HG02798 (cell line): ENCODE measurements at regions not wholly inside any gene's neighbourhood (a gene's known extent, or its start where the extent isn't known, plus 50 kb on each side); places are given as distances from the start of the nearest gene placed in this dataset.

ENCODE experiments used
- ATAC-seq: cut with Tn5 transposase; IDR thresholded peaks from one replicate; pipeline ENCODE4 v1.9.1; 2021; ENCODE audit warnings: mild to moderate bottlenecking; ENCODE audit not compliant: unreplicated experiment, poor library complexity

DNA sequence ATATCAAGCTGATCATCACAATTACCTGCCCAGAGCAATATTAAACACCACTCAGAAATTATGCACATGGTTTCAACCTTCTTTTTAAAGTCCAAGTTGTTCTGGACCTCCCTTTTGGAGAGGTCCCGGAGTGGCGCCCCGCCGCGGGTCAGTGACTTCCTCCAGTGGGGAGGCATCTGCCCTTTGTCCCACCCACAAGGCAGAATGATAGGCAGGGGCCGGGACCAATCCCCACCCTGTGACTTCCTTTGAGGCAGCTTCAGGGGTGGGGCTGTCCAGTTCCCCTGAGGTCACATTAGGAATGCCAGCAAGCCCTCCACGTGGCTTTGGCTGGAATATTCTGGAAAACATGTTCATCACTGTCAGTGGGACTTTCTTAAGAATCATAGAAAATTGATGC lies 207.0 kb downstream of the ANKRD60 start:
- no peak for ATAC-seq

DNA sequence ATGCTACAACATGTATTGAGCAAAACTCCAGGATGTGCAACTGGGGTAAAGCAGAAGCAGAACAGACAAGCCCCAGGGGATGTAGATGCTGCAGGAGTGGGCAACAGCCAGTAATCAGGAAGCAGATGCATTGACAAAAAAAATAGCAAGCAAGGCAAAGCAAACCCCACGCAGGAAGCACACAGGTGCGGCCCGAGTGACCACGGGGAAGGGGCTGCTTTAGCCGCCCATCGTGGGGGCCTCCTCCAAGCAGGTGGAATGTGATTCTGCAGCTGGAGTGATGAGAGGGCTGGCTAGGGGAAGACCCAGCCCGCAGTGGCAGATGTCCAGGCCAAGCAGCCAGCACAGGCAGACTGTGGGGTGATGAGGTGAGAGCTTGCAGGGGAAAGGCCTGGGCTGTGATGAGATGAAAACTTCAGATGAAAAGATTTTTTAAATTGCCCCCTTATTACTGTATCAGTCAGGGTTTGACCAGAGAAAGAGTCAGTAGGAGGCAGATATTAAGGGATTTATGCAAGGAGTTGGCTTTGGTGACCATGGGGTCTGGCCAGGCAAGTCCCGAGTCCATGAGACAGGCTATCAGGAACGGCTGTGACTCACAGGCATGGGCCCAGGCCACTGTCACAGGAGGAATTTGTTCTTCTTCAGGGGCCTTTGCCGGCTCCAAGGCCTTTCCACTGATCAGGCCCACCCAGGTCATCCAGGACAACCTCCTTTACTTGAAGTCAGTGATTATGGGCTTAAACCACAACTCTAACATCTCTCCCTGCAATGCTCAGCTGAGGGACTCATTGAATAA lies 207.6 kb downstream of the ANKRD60 start:
- ATAC-seq: no peak

DNA sequence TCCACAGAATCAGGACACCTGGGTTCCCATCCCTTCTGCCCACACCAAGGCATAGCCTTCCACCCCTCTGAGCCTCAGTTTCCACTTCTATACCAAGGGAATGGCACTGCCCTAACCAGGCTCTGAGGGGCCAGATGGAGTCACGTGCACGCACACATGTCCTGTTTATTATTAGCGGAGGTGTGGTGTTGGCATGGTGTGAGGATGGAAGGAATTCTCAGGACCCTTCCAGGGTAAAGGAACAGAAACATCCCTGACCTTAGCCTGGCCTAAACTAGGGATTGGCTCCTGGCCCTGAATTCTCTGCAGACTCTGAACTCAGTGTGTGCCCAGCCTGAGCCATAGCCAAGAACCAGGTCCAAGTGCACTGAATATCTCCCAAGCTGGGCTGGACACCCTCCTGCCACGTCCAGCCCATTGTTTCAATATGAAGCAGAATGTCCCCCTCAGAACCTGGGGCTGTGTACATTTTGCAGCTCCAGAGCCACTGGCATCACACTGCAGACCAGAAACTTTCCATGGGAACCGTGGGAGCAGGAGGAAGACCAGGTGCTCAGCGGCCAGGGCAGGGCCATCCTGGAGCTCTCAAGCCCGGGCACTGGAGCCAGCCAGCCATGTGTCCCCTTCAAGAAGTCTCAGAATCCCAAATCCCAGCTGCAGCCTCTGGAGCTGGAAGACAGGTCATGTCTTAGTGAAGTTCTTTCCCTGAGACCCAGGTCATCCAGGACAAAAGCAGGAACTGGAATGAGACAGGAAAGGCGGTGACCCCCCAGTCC lies 208.4 kb downstream of the ANKRD60 start:
- no peak for ATAC-seq

DNA sequence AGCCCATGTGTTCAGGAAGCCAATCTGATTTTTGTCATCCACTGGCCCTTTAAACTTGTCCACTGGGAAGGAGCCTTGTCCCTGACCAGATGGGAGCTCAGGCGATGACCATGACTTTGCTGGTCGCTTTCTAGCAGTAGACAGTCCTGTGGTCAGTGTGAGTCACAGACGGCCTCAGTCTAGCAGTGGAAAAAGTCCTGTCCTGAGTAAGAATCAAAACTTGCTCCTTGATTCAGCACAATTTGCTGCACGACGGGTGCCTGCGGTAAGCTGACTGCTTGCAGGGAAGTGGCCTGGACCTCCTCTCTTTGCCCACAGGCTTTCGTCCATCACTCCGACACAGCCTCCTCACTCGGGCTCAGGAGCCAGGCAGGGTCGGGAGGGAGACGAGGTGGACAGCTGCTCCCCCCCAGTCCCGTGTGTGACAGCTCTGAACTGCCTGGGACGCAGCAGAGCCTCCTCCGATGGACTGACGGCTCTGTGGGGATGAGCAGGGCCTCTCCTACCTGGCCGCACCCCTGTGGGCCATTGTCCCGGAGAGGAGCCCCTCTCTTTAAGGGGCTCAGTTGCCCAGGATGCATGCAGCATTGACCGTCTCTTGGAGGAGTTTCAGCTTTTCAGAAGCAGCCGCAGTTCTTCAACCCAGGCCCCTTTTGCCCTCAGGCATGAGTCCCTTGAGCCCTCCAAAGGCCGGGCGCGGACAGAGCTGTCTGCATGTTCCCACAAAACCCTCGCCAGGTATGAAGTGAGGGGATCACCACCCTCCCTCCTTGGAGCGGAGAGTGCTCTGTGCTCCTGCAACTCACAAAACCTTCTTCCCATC lies 209.2 kb downstream of the ANKRD60 start:
- ATAC-seq: no peak

DNA sequence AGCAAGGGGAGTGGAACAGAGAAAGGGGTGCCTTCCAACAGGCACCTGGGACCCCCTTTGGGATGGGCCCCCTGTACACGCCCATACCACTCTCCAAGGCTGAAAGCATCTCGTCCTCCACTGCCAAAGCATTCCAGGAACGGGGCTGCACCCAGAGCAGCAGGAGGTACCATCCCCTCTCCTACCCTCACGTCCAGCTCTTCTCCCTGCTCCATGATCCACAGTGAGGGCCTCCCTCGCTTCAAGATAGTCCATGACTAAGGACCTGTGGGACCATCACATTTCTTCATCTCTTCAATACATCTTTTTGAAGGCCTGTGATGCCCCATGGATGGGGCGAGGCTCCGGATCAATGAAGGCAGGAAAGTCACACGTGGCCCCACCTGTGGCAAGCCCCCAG lies 209.9 kb downstream of the ANKRD60 start:
- ATAC-seq: no peak

DNA sequence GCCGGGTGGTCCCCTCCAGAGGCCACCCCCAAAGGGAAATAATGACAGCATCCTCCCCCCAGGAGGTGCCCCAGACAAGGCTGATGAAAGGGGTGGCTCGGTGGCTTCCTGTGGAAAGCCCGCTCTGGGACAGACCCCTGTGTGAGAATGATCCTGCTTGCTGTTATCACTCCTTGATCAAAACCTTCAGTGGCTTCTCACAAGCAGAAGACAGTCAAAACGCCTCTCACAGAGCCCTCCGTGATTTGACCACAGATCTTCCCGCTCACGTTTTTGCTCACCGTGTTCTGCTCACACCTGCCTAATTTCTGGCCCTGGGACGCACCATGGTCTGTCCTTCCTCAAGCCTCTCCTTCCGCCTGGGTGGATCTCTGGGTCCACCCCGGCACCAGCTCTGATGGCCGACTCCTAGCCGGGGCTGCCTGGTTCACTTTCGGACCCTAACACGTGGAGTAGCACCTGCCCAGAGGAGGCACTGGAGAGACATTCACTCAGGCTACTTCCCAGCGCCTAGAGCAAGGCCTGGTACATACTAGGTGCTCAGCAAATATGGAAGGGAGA lies 210.4 kb downstream of the ANKRD60 start:
- no peak for ATAC-seq

DNA sequence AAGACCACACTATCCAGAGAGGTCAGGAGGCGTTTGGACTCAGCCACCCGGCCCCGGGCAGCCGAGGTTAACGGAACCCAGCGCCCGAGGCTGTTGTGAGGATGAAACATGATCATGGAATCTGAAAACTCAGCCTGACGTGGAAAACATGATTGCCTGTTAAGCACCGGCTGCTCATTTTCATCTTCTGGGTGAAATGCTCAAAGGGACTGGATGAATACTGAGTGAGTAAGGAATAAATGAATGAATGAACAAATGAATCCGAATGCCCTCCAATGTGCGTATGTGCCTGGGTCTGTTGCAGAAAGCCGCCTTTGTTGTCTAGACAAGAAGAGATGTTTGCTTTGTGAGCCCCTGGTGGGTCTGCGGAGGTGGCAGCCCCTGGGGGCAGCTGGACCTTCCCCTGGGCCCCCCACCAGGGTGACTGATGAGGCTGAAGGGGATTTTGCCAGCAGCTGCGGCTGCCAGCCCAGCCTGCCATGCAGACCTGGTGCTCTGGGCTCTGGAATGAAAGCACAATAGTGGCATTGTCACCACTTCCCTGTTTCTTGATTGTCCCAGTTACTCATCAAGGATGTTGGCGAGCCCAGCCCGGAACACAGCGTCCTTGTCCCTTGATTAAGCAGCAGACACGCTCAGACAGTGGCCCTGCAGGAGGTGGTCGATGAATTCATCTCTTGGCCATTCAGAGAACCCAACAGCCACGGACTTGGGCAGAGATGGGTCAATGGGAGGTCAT lies 211.1 kb downstream of the ANKRD60 start:
- ATAC-seq: no peak

DNA sequence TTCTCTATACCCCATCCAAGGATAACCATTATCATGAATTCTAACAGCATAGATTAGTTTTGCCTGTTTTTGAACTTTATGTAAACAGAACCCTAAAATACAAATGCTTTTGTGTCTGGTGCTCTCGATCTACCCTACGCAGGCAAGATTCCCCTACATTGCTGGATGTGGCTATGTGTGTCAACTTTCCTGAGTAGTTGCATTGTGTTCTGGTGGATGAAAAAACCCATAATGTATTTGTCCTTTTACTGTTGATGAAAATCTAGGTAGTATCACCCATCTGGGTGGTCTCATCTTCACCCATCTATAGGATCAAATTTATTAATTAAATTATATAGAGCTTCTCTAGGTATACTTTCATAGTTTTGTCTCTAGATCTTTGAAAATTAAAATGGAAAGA lies 211.7 kb downstream of the ANKRD60 start:
- no peak for ATAC-seq

DNA sequence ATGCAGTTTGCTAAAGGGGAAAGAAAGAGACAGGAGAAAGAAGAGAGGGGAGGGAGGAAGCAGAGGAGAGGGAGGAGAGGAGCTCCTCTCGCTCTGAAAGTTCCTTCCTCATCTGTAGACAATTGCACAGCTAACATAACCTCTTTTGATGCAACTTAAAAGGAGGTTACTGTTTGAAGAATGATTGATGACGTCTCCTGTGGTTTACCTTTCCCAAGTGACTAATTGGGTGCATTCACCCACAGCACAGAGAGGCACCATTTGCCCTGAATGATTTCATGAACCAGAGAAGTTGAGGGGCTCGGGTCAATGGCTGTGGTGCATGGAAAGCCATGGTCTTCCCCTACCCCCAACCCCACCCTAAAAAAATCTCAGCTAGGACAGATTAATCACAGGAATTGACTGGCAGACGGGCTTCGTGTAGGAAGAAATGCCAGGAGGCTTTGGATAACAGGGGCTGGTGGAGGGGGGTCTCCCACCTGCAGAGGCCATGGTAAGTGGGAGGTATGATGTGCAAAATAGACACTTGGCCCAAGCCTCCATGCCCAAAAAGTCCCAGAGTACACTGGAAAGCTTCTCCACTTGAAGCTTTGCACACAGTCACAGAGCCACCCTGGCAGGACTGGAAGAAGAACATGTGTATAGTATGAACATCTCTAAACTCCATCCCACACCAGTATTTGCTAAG lies 213.7 kb downstream of the ANKRD60 start:
- ATAC-seq: no peak

DNA sequence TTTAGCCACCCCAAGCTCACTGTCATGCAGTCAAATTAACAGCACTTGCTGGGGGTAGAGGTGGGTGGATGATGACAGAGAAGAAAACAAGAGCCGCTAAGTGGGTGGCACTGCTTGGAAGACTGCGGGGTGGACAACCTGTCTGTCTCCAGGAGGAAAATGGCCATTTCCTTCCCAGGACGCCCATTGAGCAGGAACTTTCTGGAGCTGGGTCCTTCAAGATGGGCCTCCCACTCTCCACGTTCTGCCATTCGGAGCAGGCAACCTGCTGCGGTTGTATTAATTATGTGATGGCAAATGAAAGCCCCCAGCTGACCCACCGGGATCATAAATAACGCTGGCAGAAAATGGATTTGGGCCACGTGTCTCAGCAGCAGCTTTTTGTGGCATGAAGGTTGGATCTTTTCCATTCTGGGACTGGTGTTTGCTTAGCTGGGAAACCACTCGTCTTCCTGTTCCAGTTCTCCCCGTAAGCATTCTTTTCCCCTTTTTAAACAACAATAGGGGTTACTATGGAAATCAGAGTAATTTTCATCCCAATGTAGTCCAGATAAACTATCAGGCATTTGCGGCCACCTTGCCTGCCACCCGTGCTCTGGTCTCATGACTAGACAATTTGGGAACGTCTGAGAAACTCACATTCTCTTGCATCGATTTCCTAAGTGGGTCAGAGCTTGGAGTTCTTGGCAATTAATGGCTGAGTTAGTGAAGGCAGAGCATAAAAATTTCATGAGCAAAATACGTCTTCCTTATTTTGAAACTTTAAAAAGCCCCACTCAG lies 215.5 kb downstream of the ANKRD60 start:
- ATAC-seq: no peak

DNA sequence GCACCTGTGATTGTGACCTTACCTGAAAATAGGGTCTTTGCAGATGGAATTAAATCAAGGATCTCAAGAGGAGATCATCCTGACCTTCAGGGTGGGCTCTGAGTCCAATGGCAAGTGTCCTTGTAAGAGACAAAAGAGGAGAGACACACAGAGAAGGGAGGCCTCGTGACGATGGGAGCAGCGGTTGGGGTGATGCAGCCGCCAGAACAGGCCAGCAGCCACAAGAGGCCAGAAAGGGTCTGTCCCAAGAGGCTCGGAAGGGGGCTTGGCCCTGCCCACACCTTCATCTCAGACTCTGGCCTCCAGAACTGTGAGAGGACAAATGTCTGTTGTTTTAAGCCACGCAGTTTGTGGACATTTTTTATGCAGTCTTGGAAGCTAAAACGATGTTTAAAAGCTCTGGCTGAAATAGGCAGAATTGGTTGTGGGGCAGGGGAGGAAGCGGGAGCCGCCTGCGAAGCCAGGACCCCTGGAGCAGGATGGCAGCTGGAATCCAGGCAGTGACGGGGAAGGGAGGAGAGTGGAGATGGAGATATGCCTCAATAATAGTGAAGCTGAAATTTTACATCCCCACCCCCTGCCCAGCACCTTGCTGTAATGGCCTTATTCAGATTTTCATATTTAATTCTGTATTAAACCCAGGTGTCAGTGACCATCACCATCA lies 216.4 kb downstream of the ANKRD60 start:
- ATAC-seq: no peak

DNA sequence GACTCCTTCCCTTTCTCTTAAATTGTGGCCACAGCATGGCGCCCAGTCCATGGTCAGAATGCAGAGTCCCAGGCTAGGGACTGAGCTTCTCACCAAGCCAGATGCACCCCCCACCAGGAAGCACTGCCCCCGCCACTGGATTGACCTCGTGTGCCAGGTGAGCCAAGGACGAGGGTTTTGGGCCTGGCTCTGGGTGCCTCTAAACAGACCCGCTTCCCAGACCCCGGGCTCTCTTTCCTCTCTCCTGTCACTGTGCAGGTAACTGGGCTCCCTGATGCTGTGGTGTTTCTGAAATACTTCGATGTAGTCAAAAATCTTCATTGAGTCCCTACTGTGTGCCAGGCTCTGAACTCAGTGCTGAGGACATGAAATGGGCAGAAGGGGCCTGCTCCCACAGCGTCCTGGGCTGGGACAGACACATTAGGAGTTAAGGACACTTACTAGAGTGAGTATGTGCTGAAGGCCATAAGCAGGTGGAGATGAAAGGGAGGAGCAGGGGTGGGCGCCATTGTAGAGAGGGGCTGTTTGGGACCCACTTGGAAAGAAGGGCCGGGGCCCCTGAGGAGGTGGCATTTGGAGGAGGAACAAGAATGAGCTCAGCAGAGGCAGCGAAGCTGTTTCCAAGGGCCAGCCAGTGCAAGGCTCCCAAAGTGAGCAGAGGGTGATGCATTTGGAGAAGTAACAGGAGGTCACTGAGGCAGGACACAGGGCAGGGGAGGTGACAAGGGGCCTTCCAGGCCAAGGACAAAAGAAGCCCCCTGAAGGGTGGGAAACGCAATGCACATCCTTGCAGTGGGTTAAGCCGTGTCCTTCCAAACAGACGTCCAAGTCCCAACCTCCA lies 217.1 kb downstream of the ANKRD60 start:
- no peak for ATAC-seq

DNA sequence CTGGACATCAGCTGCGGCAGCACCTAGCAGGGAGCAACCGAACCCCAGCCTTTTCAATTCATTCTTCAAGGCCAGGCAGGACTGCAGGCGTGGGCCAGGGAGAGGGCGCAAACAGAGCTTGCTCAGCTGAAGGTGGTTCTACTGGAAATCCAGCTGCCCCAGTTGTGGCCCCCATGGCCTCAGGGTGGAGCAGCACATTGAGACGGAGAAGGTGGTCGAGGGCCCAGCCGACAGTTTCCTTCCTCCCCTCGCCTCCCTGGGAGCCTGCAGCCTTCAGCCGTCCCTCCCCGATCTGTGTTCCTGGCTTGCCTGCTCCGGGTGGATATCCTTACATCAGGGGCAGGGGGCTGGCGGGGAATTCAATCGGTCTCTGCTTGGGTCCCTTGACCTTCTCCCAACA lies 217.8 kb downstream of the ANKRD60 start:
- no peak for ATAC-seq

DNA sequence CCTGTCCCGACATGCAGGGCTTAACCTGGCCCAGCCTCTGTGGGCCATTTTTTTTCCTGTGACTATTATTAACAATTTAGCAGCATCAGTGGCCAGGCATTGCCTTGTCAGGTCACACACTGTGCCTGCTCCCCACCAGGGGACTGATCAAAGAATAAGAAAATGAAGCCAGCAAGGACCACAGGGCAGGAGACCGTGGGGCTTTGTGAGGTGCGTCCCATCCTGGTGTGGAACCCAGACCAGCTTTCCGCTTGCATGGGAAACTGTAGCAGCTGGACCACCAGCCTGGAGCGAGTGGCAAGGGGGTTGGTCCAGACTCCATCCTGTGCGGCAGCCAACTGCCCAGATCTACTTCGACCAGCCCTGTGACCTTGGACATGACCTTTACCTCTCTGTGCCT lies 218.3 kb downstream of the ANKRD60 start:
- ATAC-seq: no peak

DNA sequence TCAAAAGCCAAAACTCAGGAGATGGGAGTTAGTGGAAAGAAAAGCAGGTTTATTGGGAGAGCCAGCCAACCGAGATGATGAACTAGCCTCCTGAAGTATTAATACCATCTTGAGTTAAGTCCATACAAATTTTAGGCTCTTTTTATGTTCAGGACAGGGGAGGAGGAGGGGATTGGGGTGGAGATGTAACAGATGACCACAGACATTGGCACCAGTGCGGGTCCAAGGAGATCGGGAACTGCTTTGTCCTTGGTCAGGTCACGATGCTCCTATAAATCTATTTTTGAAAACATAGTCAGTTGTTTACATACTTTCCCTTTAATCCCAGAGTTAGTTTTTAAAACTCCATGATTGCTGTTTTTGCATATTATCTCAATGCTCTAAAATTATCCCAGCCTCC lies 219.6 kb downstream of the ANKRD60 start:
- no peak for ATAC-seq

DNA sequence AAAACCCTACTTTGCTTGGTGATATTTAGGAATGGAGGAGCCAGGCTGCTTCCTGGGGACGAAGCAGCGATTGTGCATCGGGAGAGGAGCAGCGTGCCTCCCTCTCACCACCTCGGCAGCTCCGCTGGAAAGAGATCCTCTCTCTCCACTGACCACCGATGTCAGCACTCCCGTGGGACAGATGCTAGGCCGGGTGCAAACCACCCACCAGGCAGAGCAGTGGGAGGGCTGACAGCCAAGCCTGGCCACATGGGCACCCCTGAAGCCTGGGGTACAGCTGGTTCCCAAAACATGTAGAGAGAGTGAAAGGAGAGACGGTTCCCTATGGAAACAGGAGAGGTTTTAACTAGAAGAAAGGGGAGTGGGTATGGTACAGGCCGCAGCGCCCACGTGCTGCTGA lies 220.0 kb downstream of the ANKRD60 start:
- no peak for ATAC-seq

DNA sequence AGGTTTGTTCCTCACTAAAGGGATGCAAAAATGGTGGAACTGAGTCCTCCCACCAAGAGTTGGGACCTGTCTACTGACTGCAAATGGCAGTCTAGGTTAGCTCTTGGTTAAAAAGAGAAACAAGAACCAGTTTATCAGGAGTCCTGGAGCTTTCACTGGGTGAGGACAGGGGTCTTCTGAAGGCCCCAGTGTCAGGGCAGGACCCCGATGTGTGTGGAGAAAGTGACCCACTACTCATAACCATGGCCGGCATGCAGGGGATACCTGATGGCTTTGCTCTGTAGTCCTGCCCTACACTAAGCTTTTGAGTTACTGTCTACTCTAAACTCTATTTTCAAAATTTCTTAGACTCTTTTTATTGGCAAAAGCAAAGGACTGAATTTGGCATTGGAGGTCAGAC lies 220.5 kb downstream of the ANKRD60 start:
- no peak for ATAC-seq
